Liver (tissue), 7 donors: ENCODE measurements at regions not wholly inside any gene's neighbourhood (a gene's known extent, or its start where the extent isn't known, plus 50 kb on each side); places are given as distances from the start of the nearest gene placed in this dataset.

Experiments
- DNase-seq: peaks from one replicate; pipeline ENCODE4 v3.0.0-alpha.2; 2017; ENCODE audit warnings: low spot score
- H3K27ac ChIP-seq, 2 donors: one replicate each; pipeline ENCODE4 v1.7.0; 2013; ENCODE audit warnings: inconsistent platforms in 2 of 2, low read length in 2 of 2, control low read depth in 1 of 2, low read depth in 1 of 2, mild to moderate bottlenecking in 1 of 2
- H3K27me3 ChIP-seq, 4 donors: one replicate each; pipeline versions ENCODE4 v1.6.1 to v1.7.0; 2013; ENCODE audit warnings: low read length in 3 of 4, inconsistent platforms in 1 of 4, mild to moderate bottlenecking in 1 of 4, moderate library complexity in 1 of 4; ENCODE audit not compliant: control insufficient read depth in 4 of 4, insufficient read depth in 4 of 4
- H3K36me3 ChIP-seq, 4 donors: one replicate each; pipeline versions ENCODE4 v1.6.1 to v1.7.0; 2013; ENCODE audit warnings: low read length in 3 of 4, mild to moderate bottlenecking in 3 of 4, low read depth in 1 of 4, moderate library complexity in 1 of 4; ENCODE audit not compliant: control insufficient read depth in 4 of 4, insufficient read depth in 3 of 4
- H3K4me1 ChIP-seq, 4 donors: one replicate each; pipeline versions ENCODE4 v1.6.1 to v1.7.0; 2013; ENCODE audit warnings: low read length in 3 of 4, mild to moderate bottlenecking in 3 of 4, moderate library complexity in 1 of 4; ENCODE audit not compliant: control insufficient read depth in 4 of 4, insufficient read depth in 4 of 4
- H3K4me3 ChIP-seq, 3 donors: one replicate each; pipeline versions ENCODE4 v1.6.1 to v1.7.0; 2013; ENCODE audit warnings: low read length in 3 of 3, control low read depth in 1 of 3, low read depth in 1 of 3, mild to moderate bottlenecking in 1 of 3
- H3K9ac ChIP-seq, 2 donors: one replicate each; pipeline ENCODE4 v1.7.0; 2013; ENCODE audit warnings: low read length in 2 of 2, mild to moderate bottlenecking in 2 of 2, moderate library complexity in 2 of 2, control low read depth in 1 of 2, low read depth in 1 of 2
- H3K9me3 ChIP-seq, 4 donors: one replicate each; pipeline versions ENCODE4 v1.6.1 to v1.7.0; 2013; ENCODE audit warnings: low read length in 3 of 4; ENCODE audit not compliant: control insufficient read depth in 4 of 4
- EGR1 ChIP-seq, 2 donors: IDR thresholded peaks; 2 replicates each; pipeline ENCODE4 v1.6.1; 2016 to 2018; ENCODE audit warnings: antibody characterized with exemption in 2 of 2, low read depth in 2 of 2
- FOXA1 ChIP-seq: IDR thresholded peaks from 2 replicates; pipeline ENCODE4 v1.6.1; 2016; ENCODE audit warnings: antibody characterized with exemption
- GABPA ChIP-seq, 2 donors: IDR thresholded peaks in 1 of 2; conservative IDR thresholded peaks in 1 of 2; 2 replicates each; pipeline ENCODE4 v1.6.1; 2016; ENCODE audit warnings: antibody characterized with exemption in 2 of 2, mild to moderate bottlenecking in 1 of 2, moderate library complexity in 1 of 2
- HNF4A ChIP-seq, 2 donors: conservative IDR thresholded peaks; 2 replicates each; pipeline ENCODE4 v1.6.1; 2016; ENCODE audit warnings: antibody characterized with exemption in 2 of 2, mild to moderate bottlenecking in 2 of 2
- JUND ChIP-seq, 2 donors: IDR thresholded peaks; 2 replicates each; pipeline ENCODE4 v1.6.1; 2016; ENCODE audit warnings: antibody characterized with exemption in 2 of 2
- NR2F2 ChIP-seq: IDR thresholded peaks from 2 replicates; pipeline ENCODE4 v1.6.1; 2016; ENCODE audit warnings: antibody characterized with exemption
- RAD21 ChIP-seq, 2 donors: IDR thresholded peaks; 2 replicates each; pipeline ENCODE4 v1.6.1; 2016; ENCODE audit warnings: antibody characterized with exemption in 2 of 2, mild to moderate bottlenecking in 2 of 2
- SP1 ChIP-seq: IDR thresholded peaks from 2 replicates; pipeline ENCODE4 v1.6.1; 2018; ENCODE audit warnings: antibody characterized with exemption, mild to moderate bottlenecking
- TAF1 ChIP-seq: conservative IDR thresholded peaks from 2 replicates; pipeline ENCODE4 v1.6.1; 2016; ENCODE audit warnings: antibody characterized with exemption, mild to moderate bottlenecking
- WGBS: extraction: QIAGEN DNeasy Blood & Tissue Kit; methylation state at CpG from one replicate; pipeline ENCODE4 v1.1.7; 2013; 5-methylcytosine and 5-hydroxymethylcytosine counted together
- TF ChIP-seq, protein P1 (sequence below): IDR thresholded peaks from 2 replicates; pipeline ENCODE4 v1.6.1; 2016; ENCODE audit warnings: antibody characterized with exemption
- TF ChIP-seq, protein P2 (sequence below): IDR thresholded peaks from 2 replicates; pipeline ENCODE4 v1.6.1; 2016; ENCODE audit warnings: antibody characterized with exemption
- TF ChIP-seq, protein P3 (sequence below): IDR thresholded peaks from 2 replicates; pipeline ENCODE4 v1.6.1; 2016; ENCODE audit warnings: antibody characterized with exemption, mild to moderate bottlenecking
- donor health status: healthy.
- donor health status: healthy.
- donor health status: healthy.
- donor health status: healthy.

DNA sequence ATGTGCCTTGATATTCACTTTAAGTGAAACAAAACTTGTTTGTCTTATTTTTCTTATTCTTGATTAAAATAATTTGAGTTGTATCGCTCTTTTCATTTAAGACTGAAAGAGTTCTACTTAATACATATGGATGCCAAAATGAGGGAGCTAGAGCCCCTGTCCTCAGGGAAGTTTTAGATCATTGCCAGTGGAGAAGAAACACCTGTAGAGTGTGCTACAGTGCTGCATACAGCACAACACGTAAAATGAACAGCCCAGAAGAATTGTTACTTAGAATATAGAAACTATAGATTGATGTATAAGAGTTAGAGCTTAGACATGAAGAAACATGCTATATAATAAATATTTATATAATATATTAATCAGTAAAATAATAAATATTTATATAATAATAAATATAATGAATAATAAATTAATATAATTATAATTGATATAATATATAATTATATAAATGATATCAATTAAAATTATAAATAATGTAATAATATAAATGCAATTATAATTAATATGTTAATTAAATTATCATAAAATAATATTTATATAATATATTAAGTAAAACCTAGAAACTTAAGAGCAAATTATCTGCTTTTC is 1234.7 kb downstream of the ROBO2 start:
- no peaks in the 10 kb centered on the region for H3K4me1 ChIP-seq
- H3K9ac ChIP-seq: no peak overlapping the region
- 81% methylated on average over 2 of the region's 2 CpGs for WGBS

DNA sequence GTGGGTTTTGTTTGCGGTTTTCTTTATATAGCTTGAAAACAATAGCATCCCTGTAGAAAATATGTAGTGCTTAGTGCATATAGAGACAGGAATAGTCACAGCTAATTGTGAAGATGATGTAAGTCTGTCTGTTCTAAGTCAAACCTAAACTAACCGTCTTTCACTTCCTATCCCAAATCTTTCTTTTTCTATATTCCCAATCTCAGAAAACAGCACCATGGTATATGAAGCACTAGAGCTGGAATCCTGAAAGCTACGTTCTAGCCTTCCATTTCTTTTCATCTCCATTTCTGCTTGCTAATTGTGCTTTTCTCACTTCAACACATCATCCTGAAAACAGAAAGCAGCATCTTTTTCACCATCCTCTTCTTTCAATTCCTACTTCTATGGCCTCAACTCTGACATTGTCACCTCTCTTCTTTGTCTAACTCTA is 1235.5 kb downstream of the ROBO2 start:
- TF ChIP-seq SP1 (no peak), JUND (IDR thresholded peaks at IDR 0.05) (no peak), NR2F2 (no peak), FOXA1 (no peak)
- TF ChIP-seq, protein P1, sequence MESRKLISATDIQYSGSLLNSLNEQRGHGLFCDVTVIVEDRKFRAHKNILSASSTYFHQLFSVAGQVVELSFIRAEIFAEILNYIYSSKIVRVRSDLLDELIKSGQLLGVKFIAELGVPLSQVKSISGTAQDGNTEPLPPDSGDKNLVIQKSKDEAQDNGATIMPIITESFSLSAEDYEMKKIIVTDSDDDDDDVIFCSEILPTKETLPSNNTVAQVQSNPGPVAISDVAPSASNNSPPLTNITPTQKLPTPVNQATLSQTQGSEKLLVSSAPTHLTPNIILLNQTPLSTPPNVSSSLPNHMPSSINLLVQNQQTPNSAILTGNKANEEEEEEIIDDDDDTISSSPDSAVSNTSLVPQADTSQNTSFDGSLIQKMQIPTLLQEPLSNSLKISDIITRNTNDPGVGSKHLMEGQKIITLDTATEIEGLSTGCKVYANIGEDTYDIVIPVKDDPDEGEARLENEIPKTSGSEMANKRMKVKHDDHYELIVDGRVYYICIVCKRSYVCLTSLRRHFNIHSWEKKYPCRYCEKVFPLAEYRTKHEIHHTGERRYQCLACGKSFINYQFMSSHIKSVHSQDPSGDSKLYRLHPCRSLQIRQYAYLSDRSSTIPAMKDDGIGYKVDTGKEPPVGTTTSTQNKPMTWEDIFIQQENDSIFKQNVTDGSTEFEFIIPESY: no peak
- 86% methylated on average over 3 of the region's 3 CpGs for WGBS
- H3K27ac ChIP-seq: no peak overlapping the region

More for the DNA sequence above, 1234.7 kb downstream of the ROBO2 start:
- TF ChIP-seq, protein P2, sequence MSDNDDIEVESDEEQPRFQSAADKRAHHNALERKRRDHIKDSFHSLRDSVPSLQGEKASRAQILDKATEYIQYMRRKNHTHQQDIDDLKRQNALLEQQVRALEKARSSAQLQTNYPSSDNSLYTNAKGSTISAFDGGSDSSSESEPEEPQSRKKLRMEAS: no peak
- TF ChIP-seq RAD21 (IDR thresholded peaks at IDR 0.05): no peak
- no peak for TF ChIP-seq EGR1 (IDR thresholded peaks at IDR 0.05; ENCODE audit: low read depth in 2 of 2)
- TF ChIP-seq SP1: no peak
- TF ChIP-seq NR2F2: no peak
- TF ChIP-seq, protein P3, sequence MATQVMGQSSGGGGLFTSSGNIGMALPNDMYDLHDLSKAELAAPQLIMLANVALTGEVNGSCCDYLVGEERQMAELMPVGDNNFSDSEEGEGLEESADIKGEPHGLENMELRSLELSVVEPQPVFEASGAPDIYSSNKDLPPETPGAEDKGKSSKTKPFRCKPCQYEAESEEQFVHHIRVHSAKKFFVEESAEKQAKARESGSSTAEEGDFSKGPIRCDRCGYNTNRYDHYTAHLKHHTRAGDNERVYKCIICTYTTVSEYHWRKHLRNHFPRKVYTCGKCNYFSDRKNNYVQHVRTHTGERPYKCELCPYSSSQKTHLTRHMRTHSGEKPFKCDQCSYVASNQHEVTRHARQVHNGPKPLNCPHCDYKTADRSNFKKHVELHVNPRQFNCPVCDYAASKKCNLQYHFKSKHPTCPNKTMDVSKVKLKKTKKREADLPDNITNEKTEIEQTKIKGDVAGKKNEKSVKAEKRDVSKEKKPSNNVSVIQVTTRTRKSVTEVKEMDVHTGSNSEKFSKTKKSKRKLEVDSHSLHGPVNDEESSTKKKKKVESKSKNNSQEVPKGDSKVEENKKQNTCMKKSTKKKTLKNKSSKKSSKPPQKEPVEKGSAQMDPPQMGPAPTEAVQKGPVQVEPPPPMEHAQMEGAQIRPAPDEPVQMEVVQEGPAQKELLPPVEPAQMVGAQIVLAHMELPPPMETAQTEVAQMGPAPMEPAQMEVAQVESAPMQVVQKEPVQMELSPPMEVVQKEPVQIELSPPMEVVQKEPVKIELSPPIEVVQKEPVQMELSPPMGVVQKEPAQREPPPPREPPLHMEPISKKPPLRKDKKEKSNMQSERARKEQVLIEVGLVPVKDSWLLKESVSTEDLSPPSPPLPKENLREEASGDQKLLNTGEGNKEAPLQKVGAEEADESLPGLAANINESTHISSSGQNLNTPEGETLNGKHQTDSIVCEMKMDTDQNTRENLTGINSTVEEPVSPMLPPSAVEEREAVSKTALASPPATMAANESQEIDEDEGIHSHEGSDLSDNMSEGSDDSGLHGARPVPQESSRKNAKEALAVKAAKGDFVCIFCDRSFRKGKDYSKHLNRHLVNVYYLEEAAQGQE: no peak
- TF ChIP-seq HNF4A (conservative IDR thresholded peaks at IDR 0.05): no peak
- no peak for TF ChIP-seq TAF1
- no peak for TF ChIP-seq GABPA (IDR thresholded peaks at IDR 0.05 in 1 of 2, conservative IDR thresholded peaks at IDR 0.05 in 1 of 2)
- TF ChIP-seq, protein P1: no peak
- TF ChIP-seq FOXA1: no peak
- H3K27ac ChIP-seq: no peak overlapping the region
- H3K9me3 ChIP-seq: no peaks in the 10 kb centered on the region
- no peaks in the 10 kb centered on the region for H3K36me3 ChIP-seq
- peaks cover 0 to 2% (median 0%) of the 10 kb centered on the region in 4 donors for H3K27me3 ChIP-seq
- no peak for DNase-seq
- no peak overlapping the region for H3K4me3 ChIP-seq

More for the DNA sequence above, 1235.5 kb downstream of the ROBO2 start:
- Histone ChIP-seq H3K4me1 (no peaks in the 10 kb centered on the region), H3K4me3 (no peak overlapping the region), H3K27me3 (peaks cover 0 to 2% (median 0%) of the 10 kb centered on the region in 4 donors), H3K9me3 (no peaks in the 10 kb centered on the region), H3K36me3 (no peaks in the 10 kb centered on the region), H3K9ac (no peak overlapping the region)
- DNase-seq: no peak
